ENCODE measurements at regions not wholly inside any gene's neighbourhood (a gene's known extent, or its start where the extent isn't known, plus 50 kb on each side); places are given as distances from the start of the nearest gene placed in this dataset.
"Not testable (repeated sequence)": the region's sequence is repeated elsewhere in the genome, so short reads cannot be mapped to it uniquely, and the experiment has no call there.

- Histone ChIP-seq H3K27me3 (replicated peaks; ENCODE audit: insufficient read depth, low read depth, low read length, poor library complexity) (no peaks in the 10 kb centered on the region), H3K27ac (ENCODE audit: low read depth, low read length, poor library complexity, severe bottlenecking) (no peak overlapping the region), H3K9me3 (ENCODE audit: low read depth, low read length, poor library complexity, severe bottlenecking) (no peaks in the 10 kb centered on the region), H3K4me1 (ENCODE audit: insufficient read depth, low read length, poor library complexity, severe bottlenecking) (no peaks in the 10 kb centered on the region), H3K36me3 (ENCODE audit: insufficient read depth, low read length, poor library complexity, severe bottlenecking) (no peaks in the 10 kb centered on the region), H3K4me3 (ENCODE audit: low read depth, low read length, poor library complexity, severe bottlenecking) (no peak overlapping the region)
- ChIA-PET POLR2A (ENCODE audit: low non-redundant PET) (no interaction called here), CTCF (no interaction called here)
- intact Hi-C loops (cut with micrococcal nuclease; ENCODE audit: unreplicated experiment): no loop called here
- DNase-seq (ENCODE audit: low spot score): peak; percentile 6
- no TSS peak for BruUV-seq (replicated peaks)
- no peak for TF ChIP-seq EZH2 (IDR thresholded peaks at IDR 0.05; ENCODE audit: borderline replicate concordance, low read depth, low read length, poor library complexity, severe bottlenecking)
- TF ChIP-seq CTCF (conservative IDR thresholded peaks at IDR 0.05; ENCODE audit: low read depth, low read length): peak; percentile 47
These were observed 1156.3 kb upstream of the CRIM1 start for GRCh38 chr2:35199298-35199697.

- no peak for DNase-seq (ENCODE audit: low spot score)
- ChIA-PET CTCF (no interaction called here), POLR2A (ENCODE audit: low non-redundant PET) (no interaction called here)
- TF ChIP-seq CTCF (conservative IDR thresholded peaks at IDR 0.05; ENCODE audit: low read depth, low read length) (no peak), EZH2 (IDR thresholded peaks at IDR 0.05; ENCODE audit: borderline replicate concordance, low read depth, low read length, poor library complexity, severe bottlenecking) (no peak)
- Histone ChIP-seq H3K4me3 (ENCODE audit: low read depth, low read length, poor library complexity, severe bottlenecking) (no peak overlapping the region), H3K36me3 (ENCODE audit: insufficient read depth, low read length, poor library complexity, severe bottlenecking) (no peaks in the 10 kb centered on the region), H3K4me1 (ENCODE audit: insufficient read depth, low read length, poor library complexity, severe bottlenecking) (no peaks in the 10 kb centered on the region), H3K27me3 (replicated peaks; ENCODE audit: insufficient read depth, low read depth, low read length, poor library complexity) (no peaks in the 10 kb centered on the region), H3K27ac (ENCODE audit: low read depth, low read length, poor library complexity, severe bottlenecking) (no peak overlapping the region), H3K9me3 (ENCODE audit: low read depth, low read length, poor library complexity, severe bottlenecking) (no peaks in the 10 kb centered on the region)
- intact Hi-C loops (cut with micrococcal nuclease; ENCODE audit: unreplicated experiment): no loop called here
- no TSS peak for BruUV-seq (replicated peaks)
These were observed 1169.6 kb upstream of the CRIM1 start for GRCh38 chr2:35185861-35186412.

GRCh38 chr2:35184471-35184870, 1171.1 kb upstream of the CRIM1 start:
- Histone ChIP-seq H3K9me3 (ENCODE audit: low read depth, low read length, poor library complexity, severe bottlenecking) (no peaks in the 10 kb centered on the region), H3K36me3 (ENCODE audit: insufficient read depth, low read length, poor library complexity, severe bottlenecking) (no peaks in the 10 kb centered on the region), H3K27ac (ENCODE audit: low read depth, low read length, poor library complexity, severe bottlenecking) (no peak overlapping the region), H3K4me3 (ENCODE audit: low read depth, low read length, poor library complexity, severe bottlenecking) (no peak overlapping the region), H3K4me1 (ENCODE audit: insufficient read depth, low read length, poor library complexity, severe bottlenecking) (no peaks in the 10 kb centered on the region), H3K27me3 (replicated peaks; ENCODE audit: insufficient read depth, low read depth, low read length, poor library complexity) (no peaks in the 10 kb centered on the region)
- no peak for DNase-seq (ENCODE audit: low spot score)
- CTCF ChIA-PET: no interaction called here
- POLR2A ChIA-PET (ENCODE audit: low non-redundant PET): no interaction called here
- BruUV-seq (replicated peaks): no TSS peak
- no peak for TF ChIP-seq EZH2 (IDR thresholded peaks at IDR 0.05; ENCODE audit: borderline replicate concordance, low read depth, low read length, poor library complexity, severe bottlenecking)
- TF ChIP-seq CTCF (conservative IDR thresholded peaks at IDR 0.05; ENCODE audit: low read depth, low read length): no peak
- intact Hi-C loops (cut with micrococcal nuclease; ENCODE audit: unreplicated experiment): no loop called here

GRCh38 chr2:35176726-35177125, 1178.9 kb upstream of the CRIM1 start:
- POLR2A ChIA-PET (ENCODE audit: low non-redundant PET); H3K27me3 ChIP-seq (replicated peaks; ENCODE audit: insufficient read depth, low read depth, low read length, poor library complexity); BruUV-seq (replicated peaks); DNase-seq (ENCODE audit: low spot score); H3K36me3 ChIP-seq (ENCODE audit: insufficient read depth, low read length, poor library complexity, severe bottlenecking); H3K27ac ChIP-seq (ENCODE audit: low read depth, low read length, poor library complexity, severe bottlenecking); H3K4me1 ChIP-seq (ENCODE audit: insufficient read depth, low read length, poor library complexity, severe bottlenecking); H3K9me3 ChIP-seq (ENCODE audit: low read depth, low read length, poor library complexity, severe bottlenecking); H3K4me3 ChIP-seq (ENCODE audit: low read depth, low read length, poor library complexity, severe bottlenecking); intact Hi-C loops (cut with micrococcal nuclease; ENCODE audit: unreplicated experiment); CTCF ChIA-PET: not testable (repeated sequence)
